Neural progenitor cell (in vitro differentiated cells): ENCODE measurements at regions not wholly inside any gene's neighbourhood (a gene's known extent, or its start where the extent isn't known, plus 50 kb on each side); places are given as distances from the start of the nearest gene placed in this dataset.

Experiments used
- CTCF ChIP-seq: fragments of 200-600 bp; sonication (generic); IDR thresholded peaks from 2 replicates; pipeline ENCODE4 v1.5.1; 2017; ENCODE audit warnings: antibody characterized with exemption, mild to moderate bottlenecking
- EZH2 ChIP-seq: fragments of 200-600 bp; sonication (generic); IDR thresholded peaks from 2 replicates; pipeline ENCODE4 v1.6.1; 2017; ENCODE audit warnings: antibody characterized with exemption, mild to moderate bottlenecking, moderate library complexity
- EZH2phosphoT487 ChIP-seq: fragments of 200-600 bp; sonication (generic); IDR thresholded peaks from 2 replicates; pipeline ENCODE4 v1.6.1; 2017; ENCODE audit warnings: antibody characterized with exemption

DNA sequence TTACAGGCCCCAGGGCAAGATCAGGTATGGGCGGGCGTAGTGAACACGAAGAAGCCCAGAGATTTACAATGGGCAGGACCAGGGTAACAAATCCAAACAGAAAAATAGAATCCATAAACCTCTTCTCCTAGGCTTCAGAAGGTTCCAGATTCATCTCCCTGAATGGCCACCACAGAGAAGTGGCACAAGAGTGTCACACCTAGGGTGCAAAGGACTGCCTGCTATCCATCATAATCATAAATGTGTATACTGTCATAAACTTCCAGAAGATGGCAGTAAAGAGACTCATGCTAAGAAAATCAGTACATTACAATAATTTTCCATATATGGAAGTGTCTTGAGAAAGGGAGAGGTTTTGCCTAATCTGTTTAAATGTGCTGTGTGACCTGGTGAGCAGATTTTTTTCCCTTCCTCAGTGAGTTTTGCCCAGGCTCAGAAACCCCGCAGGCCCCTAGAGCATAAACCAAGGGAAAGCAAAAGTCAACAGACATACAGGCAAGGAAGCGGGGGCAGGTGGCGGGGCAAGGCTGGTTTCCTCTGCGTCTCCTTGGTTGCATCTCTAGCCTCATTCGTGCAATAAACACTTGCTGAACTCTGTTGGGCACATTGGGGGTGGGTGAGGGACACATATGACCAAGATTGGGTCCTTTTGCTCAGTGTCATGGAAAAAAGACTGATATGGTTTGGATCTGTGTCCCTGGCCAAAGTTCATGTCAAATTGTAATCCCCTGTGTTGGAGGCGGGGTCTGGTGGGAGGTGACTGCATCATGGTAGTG is 92.0 kb upstream of the CDH5 start:
- TF ChIP-seq CTCF (no peak), EZH2 (no peak), EZH2phosphoT487 (no peak)
